Duodenal mucosa (tissue), 2 donors: ENCODE measurements at regions not wholly inside any gene's neighbourhood (a gene's known extent, or its start where the extent isn't known, plus 50 kb on each side); places are given as distances from the start of the nearest gene placed in this dataset.

ENCODE experiments used
- H3K27ac ChIP-seq: one replicate; pipeline ENCODE4 v1.7.0; 2013; ENCODE audit warnings: low read depth, low read length
- H3K27me3 ChIP-seq, 2 donors: one replicate each; pipeline ENCODE4 v1.7.0; 2013; ENCODE audit warnings: low read length in 2 of 2, control low read depth in 1 of 2; ENCODE audit not compliant: insufficient read depth in 2 of 2, control insufficient read depth in 1 of 2
- H3K36me3 ChIP-seq, 2 donors: one replicate each; pipeline ENCODE4 v1.7.0; 2013; ENCODE audit warnings: low read length in 2 of 2, control low read depth in 1 of 2; ENCODE audit not compliant: insufficient read depth in 2 of 2, control insufficient read depth in 1 of 2
- H3K4me1 ChIP-seq, 2 donors: one replicate each; pipeline ENCODE4 v1.7.0; 2013; ENCODE audit warnings: low read length in 2 of 2, control low read depth in 1 of 2; ENCODE audit not compliant: insufficient read depth in 2 of 2, control insufficient read depth in 1 of 2
- H3K4me3 ChIP-seq, 2 donors: one replicate each; pipeline ENCODE4 v1.7.0; 2013; ENCODE audit warnings: low read length in 2 of 2, low read depth in 1 of 2
- H3K9ac ChIP-seq, 2 donors: one replicate each; pipeline ENCODE4 v1.7.0; 2013; ENCODE audit warnings: low read length in 2 of 2, low read depth in 1 of 2
- H3K9me3 ChIP-seq, 2 donors: one replicate each; pipeline ENCODE4 v1.7.0; 2013; ENCODE audit warnings: low read length in 2 of 2, control low read depth in 1 of 2; ENCODE audit not compliant: control insufficient read depth in 1 of 2

- Histone ChIP-seq H3K9ac (no peak overlapping the region), H3K4me3 (no peak overlapping the region), H3K27me3 (no peaks in the 10 kb centered on the region), H3K36me3 (no peaks in the 10 kb centered on the region), H3K27ac (no peak overlapping the region), H3K4me1 (no peaks in the 10 kb centered on the region), H3K9me3 (peaks cover 6% of the 10 kb centered on the region in 2 donors)
Measured at GRCh38 chr4:33226783-33227182, 2506.6 kb downstream of the PCDH7 start.

GRCh38 chr4:33255094-33255493 is 2534.9 kb downstream of the PCDH7 start:
- H3K4me1 ChIP-seq, result no peaks in the 10 kb centered on the region

GRCh38 chr4:33255507-33255906 is 2535.3 kb downstream of the PCDH7 start:
- Histone ChIP-seq H3K4me1 (no peaks in the 10 kb centered on the region), H3K9me3 (peaks cover 0 to 3% of the 10 kb centered on the region in 2 donors), H3K27ac (no peak overlapping the region), H3K4me3 (no peak overlapping the region), H3K9ac (no peak overlapping the region), H3K27me3 (no peaks in the 10 kb centered on the region), H3K36me3 (no peaks in the 10 kb centered on the region)

More at GRCh38 chr4:33255094-33255493, 2534.9 kb downstream of the PCDH7 start:
- Histone ChIP-seq H3K36me3 (no peaks in the 10 kb centered on the region), H3K27ac (no peak overlapping the region), H3K9ac (no peak overlapping the region), H3K9me3 (peaks cover 0 to 4% of the 10 kb centered on the region in 2 donors), H3K4me3 (no peak overlapping the region), H3K27me3 (no peaks in the 10 kb centered on the region)

GRCh38 chr4:33262824-33263223 is 2542.7 kb downstream of the PCDH7 start:
- H3K27me3 ChIP-seq, result no peaks in the 10 kb centered on the region
- H3K36me3 ChIP-seq, result no peaks in the 10 kb centered on the region
- no peak overlapping the region for H3K9ac ChIP-seq
- no peaks in the 10 kb centered on the region for H3K4me1 ChIP-seq
- H3K27ac ChIP-seq, result no peak overlapping the region
- no peak overlapping the region for H3K4me3 ChIP-seq
- H3K9me3 ChIP-seq, result no peaks in the 10 kb centered on the region

GRCh38 chr4:33268776-33269175 is 2548.6 kb downstream of the PCDH7 start:
- Histone ChIP-seq H3K4me1 (no peaks in the 10 kb centered on the region), H3K36me3 (no peaks in the 10 kb centered on the region), H3K27ac (no peak overlapping the region), H3K27me3 (no peaks in the 10 kb centered on the region), H3K9me3 (peaks cover 0 to 2% of the 10 kb centered on the region in 2 donors), H3K9ac (no peak overlapping the region), H3K4me3 (no peak overlapping the region)

- Histone ChIP-seq H3K27ac (no peak overlapping the region), H3K4me3 (no peak overlapping the region), H3K9me3 (peaks cover 0 to 2% of the 10 kb centered on the region in 2 donors), H3K4me1 (no peaks in the 10 kb centered on the region), H3K9ac (no peak overlapping the region), H3K36me3 (no peaks in the 10 kb centered on the region), H3K27me3 (no peaks in the 10 kb centered on the region)
Measured at GRCh38 chr4:33270403-33270802, 2550.2 kb downstream of the PCDH7 start.

- Histone ChIP-seq H3K4me1 (no peaks in the 10 kb centered on the region), H3K9ac (no peak overlapping the region), H3K4me3 (no peak overlapping the region), H3K9me3 (peaks cover 0 to 2% of the 10 kb centered on the region in 2 donors), H3K36me3 (no peaks in the 10 kb centered on the region), H3K27me3 (no peaks in the 10 kb centered on the region), H3K27ac (no peak overlapping the region)
Measured at GRCh38 chr4:33272722-33273121, 2552.6 kb downstream of the PCDH7 start.

- H3K4me3 ChIP-seq, result no peak overlapping the region
- H3K9me3 ChIP-seq, result peaks cover 6 to 15% of the 10 kb centered on the region in 2 donors
- no peaks in the 10 kb centered on the region for H3K27me3 ChIP-seq
- no peaks in the 10 kb centered on the region for H3K36me3 ChIP-seq
- no peaks in the 10 kb centered on the region for H3K4me1 ChIP-seq
- H3K27ac ChIP-seq, result no peak overlapping the region
- no peak overlapping the region for H3K9ac ChIP-seq
Measured at GRCh38 chr4:33283818-33284217, 2563.6 kb downstream of the PCDH7 start.

GRCh38 chr4:33296876-33297455 is 2576.8 kb downstream of the PCDH7 start:
- peaks cover 0 to 5% of the 10 kb centered on the region in 2 donors for H3K9me3 ChIP-seq
- no peak overlapping the region for H3K27ac ChIP-seq
- H3K4me3 ChIP-seq, result no peak overlapping the region

GRCh38 chr4:33302321-33302720 is 2582.2 kb downstream of the PCDH7 start:
- Histone ChIP-seq H3K9me3 (peaks cover 4 to 8% of the 10 kb centered on the region in 2 donors), H3K36me3 (no peaks in the 10 kb centered on the region), H3K4me1 (no peaks in the 10 kb centered on the region), H3K27ac (no peak overlapping the region), H3K4me3 (no peak overlapping the region), H3K27me3 (no peaks in the 10 kb centered on the region), H3K9ac (no peak overlapping the region)

More at GRCh38 chr4:33296876-33297455, 2576.8 kb downstream of the PCDH7 start:
- no peaks in the 10 kb centered on the region for H3K36me3 ChIP-seq
- H3K27me3 ChIP-seq, result no peaks in the 10 kb centered on the region
- no peaks in the 10 kb centered on the region for H3K4me1 ChIP-seq
- H3K9ac ChIP-seq, result no peak overlapping the region
